Medulla oblongata (tissue), 1 donor: ENCODE measurements at regions not wholly inside any gene's neighbourhood (a gene's known extent, or its start where the extent isn't known, plus 50 kb on each side); places are given as distances from the start of the nearest gene placed in this dataset.
A peak's percentile ranks its signal among the peaks of the same experiment; 100 is the strongest.

Source experiments
- DNase-seq: peaks from one replicate; pipeline ENCODE4 v3.0.0-alpha.2; 2015; ENCODE audit errors: extremely low spot score

DNA sequence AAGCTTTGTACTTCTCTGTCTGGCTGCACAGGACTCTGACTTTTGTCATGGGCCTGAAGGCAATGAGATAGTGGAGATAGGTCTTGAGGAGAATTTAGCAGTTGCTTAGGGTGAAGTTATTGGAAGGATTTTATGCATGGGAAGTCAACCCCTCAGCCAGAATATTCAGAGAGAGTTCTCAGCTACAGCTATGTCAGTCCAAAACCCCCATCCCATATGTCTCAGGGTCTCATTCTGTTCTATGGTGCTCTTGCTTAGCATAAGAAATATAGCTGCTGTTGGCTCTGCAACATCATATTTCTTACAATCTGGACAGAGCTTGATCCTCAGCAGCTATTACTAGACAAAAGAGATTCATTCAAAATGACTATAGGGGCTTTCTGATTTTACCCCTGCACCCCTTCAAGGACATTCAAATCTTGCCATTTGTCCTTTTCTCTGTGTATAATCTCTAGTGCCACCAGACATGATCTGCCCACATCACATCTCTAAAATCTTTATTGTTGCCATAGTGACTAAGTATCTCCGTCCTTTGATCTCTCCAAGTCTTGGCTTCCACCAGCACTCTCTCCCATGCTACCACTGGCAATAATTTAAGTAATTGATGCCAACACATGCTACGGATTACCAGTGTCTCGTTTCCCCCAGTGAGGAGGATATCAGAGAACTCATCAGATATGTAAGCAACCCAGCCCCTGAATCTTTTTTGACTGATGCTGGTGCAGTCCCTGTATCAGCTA, 327.1 kb upstream of the ISX start:
- no peak for DNase-seq

GRCh38 chr22:34743110-34743751, 322.7 kb upstream of the ISX start:
- DNase-seq, result no peak

- no peak for DNase-seq
Observed at GRCh38 chr22:34760276-34761008, 305.5 kb upstream of the ISX start.

DNA sequence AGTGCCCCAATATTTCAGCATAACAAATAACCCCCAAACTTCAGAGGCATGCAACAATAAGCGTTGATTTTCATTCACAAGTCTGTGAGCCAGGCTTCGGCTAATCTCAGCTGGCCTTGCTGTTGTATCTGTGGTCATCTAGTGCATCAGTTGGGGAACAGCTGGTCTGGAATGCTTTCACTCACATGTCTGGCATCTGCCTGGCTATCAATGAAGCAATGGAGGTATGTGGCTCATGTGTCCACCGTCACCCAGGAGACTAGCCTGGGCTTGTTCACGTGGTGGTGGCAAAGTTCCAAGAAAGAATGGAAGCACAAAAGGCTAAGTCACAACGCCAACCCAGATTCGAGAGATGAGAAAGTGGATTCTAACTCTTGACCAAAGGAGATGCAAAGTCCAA, 304.8 kb upstream of the ISX start:
- no peak for DNase-seq

DNA sequence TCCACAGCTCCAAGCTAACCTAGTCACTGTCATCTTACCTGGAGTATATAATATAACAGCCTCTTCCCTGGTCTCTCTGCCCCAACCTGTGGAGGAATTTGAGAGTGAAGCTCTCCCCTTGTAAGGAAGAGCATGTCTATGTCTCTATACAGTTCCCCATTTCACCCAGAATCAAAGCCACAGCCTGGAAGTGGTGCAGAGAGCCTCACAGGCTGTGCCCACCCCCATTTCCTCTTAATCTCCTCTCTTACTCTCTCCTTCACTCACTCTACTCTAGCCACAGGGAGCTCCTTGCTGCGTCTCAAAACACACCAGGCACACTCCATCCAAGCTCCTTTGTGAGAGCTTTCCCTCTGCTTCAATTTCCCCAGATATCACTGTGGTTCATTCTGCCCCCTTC, 302.5 kb upstream of the ISX start:
- DNase-seq, result peak; percentile 4

GRCh38 chr22:34765115-34765514, 300.8 kb upstream of the ISX start:
- no peak for DNase-seq

DNA sequence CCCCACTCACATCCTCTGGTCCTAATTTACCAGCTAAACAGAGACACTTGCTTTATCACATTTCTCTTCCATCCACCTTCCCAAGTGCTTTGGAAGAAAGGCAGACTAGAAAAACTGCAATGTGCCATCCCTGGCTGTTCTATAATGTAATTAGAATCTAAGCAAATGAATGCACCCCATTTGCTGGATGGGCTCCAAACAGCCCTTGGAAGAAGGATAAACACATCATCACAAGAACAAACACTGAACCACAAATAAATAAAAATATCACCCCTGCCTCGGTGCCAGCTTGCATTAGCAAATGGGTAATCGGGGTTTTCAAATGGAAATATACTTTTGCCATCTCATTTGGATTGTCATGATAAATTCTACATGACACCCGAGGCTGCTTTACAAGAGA, 296.6 kb upstream of the ISX start:
- DNase-seq, result no peak

- no peak for DNase-seq
Observed at GRCh38 chr22:34776817-34777216, 289.1 kb upstream of the ISX start.

DNA sequence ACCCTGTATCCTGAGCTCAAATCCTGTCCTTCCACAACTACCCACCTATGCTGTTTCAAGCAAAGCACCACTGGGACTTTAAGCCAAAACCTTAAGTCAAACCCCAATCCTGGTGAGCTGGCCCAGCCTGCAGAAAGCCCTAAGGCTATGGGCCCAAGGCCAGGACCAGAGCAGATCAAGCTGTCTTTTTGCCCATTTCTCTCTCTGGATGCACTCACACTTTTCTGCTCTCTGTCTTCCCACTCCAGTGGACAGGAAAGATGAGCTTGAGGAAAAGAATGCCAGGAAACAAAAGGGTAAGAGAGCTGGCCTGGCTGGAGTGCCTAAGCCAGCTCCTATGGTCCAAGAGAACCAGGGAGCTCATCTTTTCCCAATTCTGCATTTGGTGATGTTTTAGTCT, 284.3 kb upstream of the ISX start:
- DNase-seq, result no peak

DNA sequence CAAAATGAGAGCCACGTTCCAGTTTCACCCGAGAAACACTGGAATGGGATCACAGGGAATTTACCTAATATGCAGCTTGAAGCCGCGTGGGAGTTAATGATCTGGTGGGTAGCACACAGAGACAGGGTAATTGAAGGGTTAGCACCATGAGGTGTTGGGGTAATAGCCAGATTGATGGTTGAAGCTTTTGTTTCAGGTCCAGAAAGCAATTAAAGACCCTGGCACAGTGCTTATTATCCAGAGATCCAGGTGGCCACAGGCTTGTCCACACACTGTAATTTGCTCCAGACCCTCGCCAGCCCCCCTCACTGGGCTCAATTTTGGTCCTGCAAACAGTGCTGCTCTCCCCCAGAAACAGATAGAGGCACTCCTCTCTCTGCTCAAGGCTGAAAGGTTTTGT, 282.5 kb upstream of the ISX start:
- no peak for DNase-seq

DNA sequence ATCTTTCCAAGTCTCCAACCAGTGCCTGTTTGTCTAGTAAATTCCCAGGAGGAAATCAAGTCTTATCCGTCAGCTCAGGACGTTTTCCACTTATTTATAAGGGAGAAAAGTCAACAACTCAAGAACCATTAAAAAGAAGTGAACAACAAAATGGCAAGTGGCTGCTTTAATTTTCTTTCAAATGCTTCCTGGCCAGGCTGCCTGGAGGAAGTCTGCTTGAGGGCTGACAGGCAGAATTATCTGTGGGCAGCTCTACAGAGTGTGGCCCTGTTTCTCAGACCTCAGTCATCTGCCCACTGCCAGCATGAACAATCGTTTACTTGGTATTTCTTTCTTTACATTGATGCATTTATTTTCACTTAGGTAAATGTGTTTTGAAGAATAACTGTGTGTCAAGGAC, 281.9 kb upstream of the ISX start:
- DNase-seq, result peak; percentile 5

DNA sequence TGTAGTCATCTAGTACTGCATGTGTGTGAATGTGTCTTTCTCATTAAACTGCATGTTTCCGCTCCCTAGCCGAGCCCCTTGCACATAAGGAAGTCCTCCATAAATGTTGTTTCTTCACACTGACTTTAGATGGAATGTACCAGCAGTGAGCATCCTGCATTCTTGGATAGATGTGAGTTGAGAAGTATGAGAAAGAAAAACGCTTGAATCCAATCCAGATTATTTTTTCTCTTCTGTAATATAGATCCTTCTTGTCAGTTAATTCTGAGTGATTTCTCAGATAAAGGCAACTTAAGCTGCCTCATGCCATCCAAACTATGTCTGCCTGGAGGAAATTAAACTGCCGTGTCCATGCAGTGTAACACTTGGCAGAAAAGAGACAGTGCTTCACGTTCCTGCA, 268.1 kb upstream of the ISX start:
- no peak for DNase-seq

GRCh38 chr22:34798605-34799004, 267.4 kb upstream of the ISX start:
- no peak for DNase-seq

DNA sequence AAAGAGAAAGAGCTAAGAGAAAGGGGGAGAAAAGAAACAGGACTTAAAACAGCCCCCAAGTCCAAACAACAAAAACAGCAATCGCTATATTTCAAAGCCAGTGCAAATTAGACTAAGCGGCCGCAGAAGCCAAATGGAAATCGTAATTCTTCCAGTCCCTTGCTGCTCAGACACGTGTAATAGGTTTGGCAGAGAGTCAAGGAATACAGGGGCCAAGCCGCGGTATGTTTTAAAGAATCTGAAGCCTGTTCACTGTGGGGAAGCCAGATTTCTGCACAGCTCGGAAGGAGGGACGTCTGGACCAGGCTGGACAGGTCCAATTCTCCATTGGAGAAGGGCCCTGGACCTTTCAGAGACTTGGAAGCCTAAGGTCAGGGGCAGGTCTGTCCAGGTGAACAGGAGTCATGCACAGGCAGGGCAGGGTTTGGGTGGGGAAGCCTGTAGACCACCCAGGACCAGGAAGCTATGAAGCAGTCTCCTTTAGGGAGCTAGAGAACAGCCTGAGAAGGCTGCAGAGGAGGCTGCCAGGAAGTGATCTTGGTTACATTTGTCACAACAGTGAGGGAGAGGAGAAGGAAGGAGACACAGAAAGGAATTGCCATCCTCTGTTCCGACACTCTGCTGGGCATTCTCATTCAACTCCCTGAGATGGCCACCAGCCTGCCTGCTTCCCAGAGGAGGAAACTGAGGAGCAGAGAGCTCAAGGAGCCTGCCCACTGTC, 265.5 kb upstream of the ISX start:
- DNase-seq, result no peak

DNA sequence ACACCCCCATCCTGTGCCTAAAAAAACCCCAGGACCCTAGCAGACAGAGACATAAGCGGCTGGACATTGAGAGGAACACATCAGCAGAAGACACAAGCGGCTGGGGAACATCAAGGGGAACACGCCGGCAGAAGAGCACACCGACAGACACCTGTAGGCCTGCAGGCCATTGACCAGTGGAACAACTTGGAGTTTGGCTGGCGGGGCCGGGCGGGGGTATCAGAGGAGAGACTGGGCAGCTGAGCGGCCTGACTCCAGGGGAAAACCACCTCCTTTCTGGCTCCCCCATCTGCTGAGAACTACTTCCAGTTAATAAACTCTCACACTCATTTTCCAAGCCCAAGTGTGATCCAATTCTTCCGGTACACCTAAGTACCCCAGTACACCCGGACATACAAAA, 264.7 kb upstream of the ISX start:
- DNase-seq, result no peak

DNA sequence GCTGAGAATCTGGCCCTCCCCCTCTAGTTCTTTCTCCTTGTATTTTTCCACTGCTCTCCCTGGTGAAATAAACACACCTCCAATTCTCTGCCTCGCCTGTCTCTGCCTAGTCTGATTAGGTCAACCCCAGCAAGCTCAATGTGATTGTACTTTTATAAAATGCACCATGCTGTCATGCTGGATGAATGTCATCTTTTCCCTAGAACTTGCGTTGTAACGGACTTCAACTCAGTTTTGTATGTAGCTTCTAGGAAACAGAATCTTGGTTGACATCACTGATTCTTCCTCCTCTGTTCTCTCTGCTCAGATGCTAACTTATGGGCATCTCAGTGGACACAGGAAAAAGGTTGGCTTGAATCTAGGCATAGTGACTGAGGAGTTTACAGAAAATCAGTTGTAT, 261.9 kb upstream of the ISX start:
- DNase-seq, result no peak

DNA sequence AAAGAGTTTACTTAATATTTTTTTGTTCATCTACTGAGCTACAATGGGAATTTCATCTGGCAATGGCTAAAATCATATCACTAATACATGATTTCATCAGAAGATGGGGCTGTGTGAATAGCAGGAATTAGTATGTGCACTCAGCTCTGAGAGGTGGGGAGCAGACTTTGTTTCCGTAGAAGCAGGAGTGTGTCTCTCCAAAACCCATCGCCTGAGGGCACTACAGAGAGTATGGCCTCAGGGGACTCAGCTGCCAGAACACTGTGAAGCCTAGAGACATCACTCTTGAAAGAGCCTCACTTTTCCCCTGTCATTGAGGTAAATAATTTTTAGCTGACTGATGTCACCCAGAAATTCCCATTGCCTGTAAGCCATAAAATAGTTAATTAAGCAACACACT, 261.4 kb upstream of the ISX start:
- DNase-seq, result no peak

DNA sequence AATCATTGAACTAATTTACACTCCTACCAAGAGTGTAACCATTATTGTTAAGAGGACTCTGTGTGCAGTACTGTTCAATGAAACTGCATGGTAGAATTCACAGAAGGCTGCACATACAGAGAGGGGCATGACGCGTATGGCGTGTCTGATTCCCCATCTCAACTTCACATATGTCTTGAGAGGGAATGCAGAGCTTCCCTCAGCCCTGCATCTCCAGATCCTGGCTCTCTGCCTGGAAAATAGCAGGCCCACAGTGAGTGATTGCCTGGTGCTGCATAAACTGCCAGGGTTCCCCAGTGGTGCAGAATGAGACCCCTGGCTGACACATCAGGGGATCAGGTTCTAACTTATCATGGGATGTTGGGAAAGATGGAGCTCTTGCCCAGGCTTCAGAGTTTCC, 260.2 kb upstream of the ISX start:
- no peak for DNase-seq

- no peak for DNase-seq
Observed at GRCh38 chr22:34808618-34809017, 257.3 kb upstream of the ISX start.

GRCh38 chr22:34812631-34813030, 253.3 kb upstream of the ISX start:
- no peak for DNase-seq

- DNase-seq, result peak; percentile 7
Observed at GRCh38 chr22:34814260-34815025, 251.5 kb upstream of the ISX start.

GRCh38 chr22:34829485-34829884, 236.5 kb upstream of the ISX start:
- no peak for DNase-seq
